Heart right ventricle (tissue), 16 donors: ENCODE measurements at regions not wholly inside any gene's neighbourhood (a gene's known extent, or its start where the extent isn't known, plus 50 kb on each side); places are given as distances from the start of the nearest gene placed in this dataset.

Experiments
- ATAC-seq, 8 donors: fragments of 200-7000 bp; cut with Tn5 transposase; one replicate each; pipeline ENCODE4 v1.9.1; 2020; ENCODE audit warnings: mild to moderate bottlenecking in 8 of 8, moderate library complexity in 8 of 8, moderate number of reproducible peaks in 1 of 8
- DNase-seq, 2 donors: peaks; one replicate each; pipeline ENCODE4 v3.0.0-alpha.2; 2020
- H3K27ac ChIP-seq, 10 donors: fragments of 200-600 bp; sonication (generic) in 2 of 10; one replicate each; pipeline versions ENCODE4 v1.5.0 to v1.8.0; 2020 to 2022; ENCODE audit warnings: mild to moderate bottlenecking in 3 of 10
- H3K27me3 ChIP-seq, 7 donors: fragments of 200-600 bp; one replicate each; pipeline ENCODE4 v1.8.0; 2021 to 2022; ENCODE audit warnings: mild to moderate bottlenecking in 2 of 7
- H3K36me3 ChIP-seq, 9 donors: fragments of 200-600 bp; sonication (generic) in 1 of 9; one replicate each; pipeline versions ENCODE4 v1.5.0 to v1.8.0; 2020 to 2022; ENCODE audit warnings: mild to moderate bottlenecking in 2 of 9
- H3K4me1 ChIP-seq, 9 donors: fragments of 200-600 bp; sonication (generic) in 1 of 9; one replicate each; pipeline versions ENCODE4 v1.5.0 to v1.8.0; 2020 to 2022; ENCODE audit warnings: mild to moderate bottlenecking in 4 of 9
- H3K4me3 ChIP-seq, 10 donors: fragments of 200-600 bp; sonication (generic) in 2 of 10; one replicate each; pipeline versions ENCODE4 v1.5.0 to v1.8.0; 2020 to 2022; ENCODE audit warnings: mild to moderate bottlenecking in 7 of 10, moderate library complexity in 2 of 10
- H3K9me3 ChIP-seq, 11 donors: fragments of 200-600 bp in 10 of 11; sonication (generic) in 2 of 11; one replicate each; pipeline versions ENCODE4 v1.5.0 to v1.8.0; 2013 to 2022; ENCODE audit warnings: mild to moderate bottlenecking in 2 of 11, control low read depth in 1 of 11, moderate library complexity in 1 of 11
- WGBS, 2 donors: extraction: QIAGEN DNeasy Blood & Tissue Kit; methylation state at CpG; one replicate each; pipeline ENCODE4 v1.1.7; 2013; ENCODE audit warnings: inconsistent platforms in 1 of 2; 5-methylcytosine and 5-hydroxymethylcytosine counted together
- intact Hi-C, 10 donors: fragments of 100-400 bp; cut with DNase I; formaldehyde crosslinking; loops; one replicate each; pipeline versions ENCODE4 v1.11.1 to v1.14.2; 2022
- TF ChIP-seq, protein P1 (sequence below), 9 donors: fragments of 200-600 bp; sonication (generic) in 2 of 9; IDR thresholded peaks; one replicate each; pipeline versions ENCODE4 v1.5.0 to v1.8.0; 2021 to 2022; ENCODE audit warnings: antibody characterized with exemption in 9 of 9, mild to moderate bottlenecking in 5 of 9, moderate library complexity in 1 of 9
- donor health status: Arrhythmogenic right ventricular cardiomyopathy.
- donor health status: ischemic (EF 13 %, LVEDD 7.1; RV severe dilation, severe dysfunction).
- donor health status: healthy with polysubstance abuse.
- donor health status: DM: no; HTN: yes; CAD: no.
- donor health status: DM: no; HTN: no; CAD: no.
- donor health status: ischemic (EF 25% LVEDD 6.9; RV normal size, moderate dysfunction).
- donor health status: ischemic (EF 25% LVEDD 5.7; RV mildly dilated, moderate dysfunction).
- donor health status: healthy.
- donor health status: DM: yes; HTN: yes; CAD: no.
- donor health status: Ischemic cardiomyopathy.
- donor health status: ischemic (EF 35%, LVEDD 5.7; RV mildly dilated, moderate dysfunction).
- donor health status: nonischemic (EF 11% LVEDD 7.7; RV severe dilation, severe dysfunction).
- donor health status: DM: yes; HTN: yes; CAD: no.
- donor health status: PGD.
- donor health status: ischemic (EF 29% LVEDD 5.4; RV normal size, mild dysfunction).
- donor health status: nonischemic (EF 23%, LVEDD 6.1; RV moderate dilation, normal function).

DNA sequence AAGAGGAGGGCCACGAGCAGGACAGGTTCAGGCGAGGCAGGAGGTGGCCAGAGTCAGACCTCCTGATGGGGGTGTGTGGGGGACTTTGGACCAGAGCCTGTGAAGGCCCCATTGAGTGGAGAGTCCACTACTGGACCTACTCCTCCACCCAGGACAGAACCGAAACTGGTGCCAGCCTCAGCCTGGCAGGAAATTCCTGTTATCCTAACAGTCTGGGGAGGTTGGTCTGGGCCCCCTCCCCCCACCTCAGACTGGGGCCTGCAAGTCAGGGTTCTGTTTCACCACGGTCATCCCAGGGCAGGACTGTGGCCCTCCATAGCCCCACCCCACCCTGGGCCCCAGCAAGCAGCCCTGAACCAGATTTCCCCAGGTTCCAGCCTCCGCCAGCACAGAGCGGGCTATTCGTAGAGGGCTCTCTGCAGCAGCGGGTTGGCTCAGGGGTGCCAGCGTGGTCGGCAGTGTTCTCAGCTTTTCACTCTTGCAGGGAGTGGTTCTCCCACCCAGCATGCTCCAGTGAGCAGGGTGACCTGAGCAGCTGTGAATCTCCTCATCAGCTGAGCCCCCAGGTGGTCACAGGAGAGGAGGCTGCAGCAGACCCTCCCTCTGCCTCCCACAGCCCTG is 217.3 kb downstream of the TBC1D2B start:
- 86 to 87% methylated on average over 10 of the region's 10 CpGs for WGBS, 2 donors

DNA sequence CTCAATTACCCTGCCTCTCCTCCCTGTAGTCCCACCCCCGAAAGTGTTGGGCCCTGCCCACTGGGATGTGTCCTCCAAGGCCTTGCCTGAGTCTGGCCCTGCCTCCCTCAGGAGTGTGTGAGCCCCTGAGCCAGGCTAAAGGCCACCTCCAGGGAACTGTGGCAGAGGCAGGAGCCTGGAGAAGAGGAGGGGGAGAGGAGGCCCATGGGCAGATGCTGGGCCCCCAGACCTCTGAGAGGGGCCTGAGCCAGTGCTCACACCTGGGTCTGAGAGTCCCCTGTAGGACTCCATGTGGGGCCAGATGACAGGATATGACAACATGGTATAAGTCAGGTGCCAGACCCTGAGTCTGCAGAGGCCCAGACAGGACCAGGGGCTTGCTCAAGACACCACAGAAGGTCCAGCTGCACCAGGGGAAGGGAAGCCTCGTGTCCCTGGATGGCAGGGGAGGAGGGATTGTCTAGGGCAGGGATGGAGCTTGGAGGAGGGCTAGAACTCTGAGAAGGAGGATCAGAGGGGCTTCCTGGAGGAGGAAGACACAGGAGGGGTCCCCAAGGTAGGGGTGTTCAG is 217.9 kb downstream of the TBC1D2B start:
- no peak for ATAC-seq
- TF ChIP-seq, protein P1, sequence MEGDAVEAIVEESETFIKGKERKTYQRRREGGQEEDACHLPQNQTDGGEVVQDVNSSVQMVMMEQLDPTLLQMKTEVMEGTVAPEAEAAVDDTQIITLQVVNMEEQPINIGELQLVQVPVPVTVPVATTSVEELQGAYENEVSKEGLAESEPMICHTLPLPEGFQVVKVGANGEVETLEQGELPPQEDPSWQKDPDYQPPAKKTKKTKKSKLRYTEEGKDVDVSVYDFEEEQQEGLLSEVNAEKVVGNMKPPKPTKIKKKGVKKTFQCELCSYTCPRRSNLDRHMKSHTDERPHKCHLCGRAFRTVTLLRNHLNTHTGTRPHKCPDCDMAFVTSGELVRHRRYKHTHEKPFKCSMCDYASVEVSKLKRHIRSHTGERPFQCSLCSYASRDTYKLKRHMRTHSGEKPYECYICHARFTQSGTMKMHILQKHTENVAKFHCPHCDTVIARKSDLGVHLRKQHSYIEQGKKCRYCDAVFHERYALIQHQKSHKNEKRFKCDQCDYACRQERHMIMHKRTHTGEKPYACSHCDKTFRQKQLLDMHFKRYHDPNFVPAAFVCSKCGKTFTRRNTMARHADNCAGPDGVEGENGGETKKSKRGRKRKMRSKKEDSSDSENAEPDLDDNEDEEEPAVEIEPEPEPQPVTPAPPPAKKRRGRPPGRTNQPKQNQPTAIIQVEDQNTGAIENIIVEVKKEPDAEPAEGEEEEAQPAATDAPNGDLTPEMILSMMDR (IDR thresholded peaks at IDR 0.05): no peak
- intact Hi-C loops: no loop called here
- no peaks in the 10 kb centered on the region for H3K36me3 ChIP-seq
- WGBS, 2 donors: 79 to 88% methylated on average over 2 of the region's 2 CpGs
- H3K4me1 ChIP-seq: no peaks in the 10 kb centered on the region
- no peak overlapping the region for H3K27ac ChIP-seq
- H3K9me3 ChIP-seq: no peaks in the 10 kb centered on the region
- DNase-seq: no peak
- peaks cover 0 to 28% (median 8%) of the 10 kb centered on the region in 7 donors for H3K27me3 ChIP-seq
- H3K4me3 ChIP-seq: no peak overlapping the region

More for the DNA sequence above, 217.3 kb downstream of the TBC1D2B start:
- Histone ChIP-seq H3K36me3 (no peaks in the 10 kb centered on the region), H3K4me1 (no peaks in the 10 kb centered on the region), H3K27me3 (peaks cover 0 to 28% (median 8%) of the 10 kb centered on the region in 7 donors), H3K27ac (no peak overlapping the region), H3K4me3 (no peak overlapping the region), H3K9me3 (no peaks in the 10 kb centered on the region)
- TF ChIP-seq, protein P1 (IDR thresholded peaks at IDR 0.05): no peak
- ATAC-seq (no peak), DNase-seq (no peak)
- intact Hi-C loops: no loop called here

DNA sequence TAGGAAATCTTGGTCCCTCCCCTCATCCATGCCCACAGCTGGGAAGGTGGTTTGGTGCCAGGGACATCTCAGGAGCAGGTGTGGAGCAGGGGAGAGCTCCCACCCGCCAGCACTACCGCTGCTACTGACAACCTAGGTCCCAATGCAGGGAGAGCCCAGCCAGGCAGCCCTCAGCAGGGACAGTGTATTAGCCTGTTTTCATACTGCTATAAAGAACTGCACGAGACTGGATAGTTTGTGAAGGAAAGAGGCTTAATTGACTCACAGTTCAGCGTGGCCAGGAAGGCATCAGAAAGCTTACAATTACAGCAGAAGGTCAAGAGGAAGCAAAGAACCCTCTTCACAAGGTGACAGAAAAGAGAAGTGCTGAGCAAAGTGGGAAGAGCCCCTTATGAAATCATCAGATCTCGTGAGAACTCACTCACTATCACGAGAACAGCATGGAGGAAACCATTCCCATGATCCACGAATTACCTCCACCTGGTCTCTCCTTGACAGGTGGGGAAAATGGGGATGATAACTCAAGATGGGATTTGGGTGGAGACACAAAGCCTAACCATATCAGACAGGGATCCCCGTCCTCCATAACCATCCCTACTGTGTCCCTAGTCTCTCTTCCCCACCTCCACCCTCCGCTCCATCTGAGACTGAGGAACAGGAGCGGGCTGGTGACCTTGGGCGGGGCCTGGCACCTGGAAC is 218.6 kb downstream of the TBC1D2B start:
- Histone ChIP-seq H3K27me3 (peaks cover 0 to 28% (median 7%) of the 10 kb centered on the region in 7 donors), H3K36me3 (no peaks in the 10 kb centered on the region), H3K9me3 (no peaks in the 10 kb centered on the region), H3K4me3 (no peak overlapping the region), H3K4me1 (no peaks in the 10 kb centered on the region), H3K27ac (no peak overlapping the region)
- no peak for ATAC-seq
- no peak for DNase-seq
- intact Hi-C loops: no loop called here
- TF ChIP-seq, protein P1 (IDR thresholded peaks at IDR 0.05): no peak
- WGBS, 2 donors: 79 to 81% methylated on average over 11 of the region's 11 CpGs

DNA sequence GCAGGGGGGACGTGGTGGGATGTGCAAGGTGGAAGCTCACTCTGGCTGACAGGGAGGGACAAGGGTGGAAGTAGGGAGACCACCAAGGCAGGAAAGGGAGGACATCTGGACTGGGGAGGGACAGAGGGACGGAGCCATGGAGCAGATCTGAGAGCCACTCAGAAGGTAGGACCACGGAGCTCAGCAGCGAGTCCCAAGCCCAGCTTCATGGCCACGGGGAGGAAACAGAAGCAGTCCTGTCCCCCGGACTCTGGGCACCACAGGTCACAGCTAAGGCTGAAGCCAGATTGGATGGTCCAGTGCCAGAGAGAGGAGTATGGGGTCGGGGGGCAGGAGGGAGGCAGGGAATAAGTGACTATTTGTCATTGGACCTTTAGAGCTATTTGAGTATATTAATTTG is 220.1 kb downstream of the TBC1D2B start:
- TF ChIP-seq, protein P1 (IDR thresholded peaks at IDR 0.05): no peak
- intact Hi-C loops: no loop called here
- ATAC-seq: no peak
- no peak for DNase-seq
- H3K4me3 ChIP-seq: no peak overlapping the region
- H3K9me3 ChIP-seq: no peaks in the 10 kb centered on the region
- H3K27me3 ChIP-seq: peaks cover 0 to 30% (median 3%) of the 10 kb centered on the region in 7 donors
- no peaks in the 10 kb centered on the region for H3K36me3 ChIP-seq
- no peaks in the 10 kb centered on the region for H3K4me1 ChIP-seq
- WGBS, 2 donors: 73 to 74% methylated on average over 7 of the region's 7 CpGs
- no peak overlapping the region for H3K27ac ChIP-seq
